ENCODE measurements at regions not wholly inside any gene's neighbourhood (a gene's known extent, or its start where the extent isn't known, plus 50 kb on each side); places are given as distances from the start of the nearest gene placed in this dataset.

GRCh38 chrY:16807713-16808112 lies 1072.3 kb downstream of the CDY2B start:
- no peak for FAIRE-seq
- H4K8ac ChIP-seq (ENCODE audit: extremely low read depth, insufficient read depth, low read length), result no peak overlapping the region
- H3K27ac ChIP-seq (ENCODE audit: low read depth, low read length), result no peak overlapping the region
- no peak for DNase-seq (ENCODE audit: low read depth in 1 of 2, low spot score in 2 of 2)
- H3K4ac ChIP-seq (replicated peaks; ENCODE audit: insufficient read length, low read depth, low read length), result no peak overlapping the region
- H3K27me3 ChIP-seq (replicated peaks in 1 of 4; ENCODE audit: control insufficient read depth in 3 of 4, extremely low read depth in 1 of 4, insufficient read depth in 3 of 4, low read length in 3 of 4), result no peaks in the 10 kb centered on the region
- CTCF ChIA-PET (ENCODE audit: partially characterized antibody), result no interaction called here
- H3K23me2 ChIP-seq (ENCODE audit: low read depth, low read length), result no peaks in the 10 kb centered on the region
- H3K4me3 ChIP-seq (ENCODE audit: extremely low read depth in 1 of 4, insufficient read depth in 2 of 4, low read depth in 3 of 4, low read length in 4 of 4), result no peak overlapping the region
- no peaks in the 10 kb centered on the region for H3K79me1 ChIP-seq (ENCODE audit: low read depth, low read length)
- H3K9ac ChIP-seq (replicated peaks in 1 of 4; ENCODE audit: extremely low read depth in 1 of 4, low read depth in 3 of 4, low read length in 3 of 4), result no peak overlapping the region
- no peak overlapping the region for H3K18ac ChIP-seq (ENCODE audit: extremely low read depth, low read length)
- H3K4me2 ChIP-seq (ENCODE audit: insufficient read depth in 1 of 2, low read depth in 2 of 2, low read length in 2 of 2), result no peak overlapping the region
- no peak overlapping the region for H2BK12ac ChIP-seq (ENCODE audit: low read depth, low read length)
- H2AFZ ChIP-seq (ENCODE audit: low read length), result no peak overlapping the region
- H2AK5ac ChIP-seq (ENCODE audit: low read depth, low read length), result no peak overlapping the region
- no peaks in the 10 kb centered on the region for H4K20me1 ChIP-seq (replicated peaks in 1 of 2; ENCODE audit: control insufficient read depth in 1 of 2, insufficient read depth in 2 of 2, low read length in 2 of 2)
- H3K4me1 ChIP-seq (replicated peaks in 1 of 4; ENCODE audit: control insufficient read depth in 3 of 4, insufficient read depth in 4 of 4, low read length in 3 of 4), result no peaks in the 10 kb centered on the region
- H3K9me3 ChIP-seq (ENCODE audit: insufficient read depth in 2 of 2, low read depth in 1 of 2, low read length in 1 of 2), result no peaks in the 10 kb centered on the region
- no peaks in the 10 kb centered on the region for H3K79me2 ChIP-seq (ENCODE audit: control insufficient read depth in 1 of 2, insufficient read depth in 2 of 2, low read length in 2 of 2)
- no peak overlapping the region for H3K14ac ChIP-seq (ENCODE audit: insufficient read length)
- no peak overlapping the region for H2BK15ac ChIP-seq (ENCODE audit: low read length)
- H2BK120ac ChIP-seq (replicated peaks; ENCODE audit: low read depth, low read length), result no peak overlapping the region
- H3K56ac ChIP-seq (replicated peaks; ENCODE audit: insufficient read length, low read depth, low read length), result no peak overlapping the region
- H2BK5ac ChIP-seq (ENCODE audit: low read depth, low read length), result no peak overlapping the region
- no peak overlapping the region for H2BK20ac ChIP-seq (ENCODE audit: low read length)
- POLR2A ChIA-PET (ENCODE audit: partially characterized antibody), result no interaction called here
- no peak overlapping the region for H4K91ac ChIP-seq (replicated peaks; ENCODE audit: insufficient read length, low read length)
- no peak overlapping the region for H4K5ac ChIP-seq (ENCODE audit: insufficient read length, low read depth, low read length)
- H3K23ac ChIP-seq (ENCODE audit: insufficient read length), result no peak overlapping the region
- H3K36me3 ChIP-seq (ENCODE audit: control insufficient read depth in 2 of 4, insufficient read depth in 4 of 4, low read length in 3 of 4), result no peaks in the 10 kb centered on the region
- TF ChIP-seq SUZ12 (IDR thresholded peaks at IDR 0.05; ENCODE audit: low read length) (no peak), CHD7 (IDR thresholded peaks at IDR 0.05; ENCODE audit: insufficient replicate concordance, low read length) (no peak)
